ENCODE measurements at regions not wholly inside any gene's neighbourhood (a gene's known extent, or its start where the extent isn't known, plus 50 kb on each side); places are given as distances from the start of the nearest gene placed in this dataset.

- TF ChIP-seq SPI1 (IDR thresholded peaks at IDR 0.05; ENCODE audit: borderline replicate concordance, low read depth) (no peak), POLR2AphosphoS5 (IDR thresholded peaks at IDR 0.05; ENCODE audit: low read depth) (no peak), GABPA (IDR thresholded peaks at IDR 0.05; ENCODE audit: low read depth) (no peak), CTCF (IDR thresholded peaks at IDR 0.05; ENCODE audit: insufficient read depth, low read length) (no peak)
- TF ChIP-seq, protein P1, sequence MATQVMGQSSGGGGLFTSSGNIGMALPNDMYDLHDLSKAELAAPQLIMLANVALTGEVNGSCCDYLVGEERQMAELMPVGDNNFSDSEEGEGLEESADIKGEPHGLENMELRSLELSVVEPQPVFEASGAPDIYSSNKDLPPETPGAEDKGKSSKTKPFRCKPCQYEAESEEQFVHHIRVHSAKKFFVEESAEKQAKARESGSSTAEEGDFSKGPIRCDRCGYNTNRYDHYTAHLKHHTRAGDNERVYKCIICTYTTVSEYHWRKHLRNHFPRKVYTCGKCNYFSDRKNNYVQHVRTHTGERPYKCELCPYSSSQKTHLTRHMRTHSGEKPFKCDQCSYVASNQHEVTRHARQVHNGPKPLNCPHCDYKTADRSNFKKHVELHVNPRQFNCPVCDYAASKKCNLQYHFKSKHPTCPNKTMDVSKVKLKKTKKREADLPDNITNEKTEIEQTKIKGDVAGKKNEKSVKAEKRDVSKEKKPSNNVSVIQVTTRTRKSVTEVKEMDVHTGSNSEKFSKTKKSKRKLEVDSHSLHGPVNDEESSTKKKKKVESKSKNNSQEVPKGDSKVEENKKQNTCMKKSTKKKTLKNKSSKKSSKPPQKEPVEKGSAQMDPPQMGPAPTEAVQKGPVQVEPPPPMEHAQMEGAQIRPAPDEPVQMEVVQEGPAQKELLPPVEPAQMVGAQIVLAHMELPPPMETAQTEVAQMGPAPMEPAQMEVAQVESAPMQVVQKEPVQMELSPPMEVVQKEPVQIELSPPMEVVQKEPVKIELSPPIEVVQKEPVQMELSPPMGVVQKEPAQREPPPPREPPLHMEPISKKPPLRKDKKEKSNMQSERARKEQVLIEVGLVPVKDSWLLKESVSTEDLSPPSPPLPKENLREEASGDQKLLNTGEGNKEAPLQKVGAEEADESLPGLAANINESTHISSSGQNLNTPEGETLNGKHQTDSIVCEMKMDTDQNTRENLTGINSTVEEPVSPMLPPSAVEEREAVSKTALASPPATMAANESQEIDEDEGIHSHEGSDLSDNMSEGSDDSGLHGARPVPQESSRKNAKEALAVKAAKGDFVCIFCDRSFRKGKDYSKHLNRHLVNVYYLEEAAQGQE (IDR thresholded peaks at IDR 0.05; ENCODE audit: insufficient replicate concordance, low read depth): no peak
- H3K27ac ChIP-seq (replicated peaks): no peak overlapping the region
- no peak for DNase-seq (ENCODE audit: low read depth in 1 of 2, low spot score in 1 of 2)
- H3K27me3 ChIP-seq (ENCODE audit: insufficient read depth, poor library complexity, severe bottlenecking): no peaks in the 10 kb centered on the region
- H3K4me3 ChIP-seq (replicated peaks; ENCODE audit: insufficient read depth, low read length): no peak overlapping the region
Observed at GRCh38 chr4:170671171-170671570, 581.4 kb upstream of the AADAT start.

GRCh38 chr4:170667814-170668213 lies 578.1 kb upstream of the AADAT start:
- Histone ChIP-seq H3K4me3 (replicated peaks; ENCODE audit: insufficient read depth, low read length) (no peak overlapping the region), H3K27ac (replicated peaks) (no peak overlapping the region), H3K27me3 (ENCODE audit: insufficient read depth, poor library complexity, severe bottlenecking) (no peaks in the 10 kb centered on the region)
- no peak for TF ChIP-seq GABPA (IDR thresholded peaks at IDR 0.05; ENCODE audit: low read depth)
- TF ChIP-seq POLR2AphosphoS5 (IDR thresholded peaks at IDR 0.05; ENCODE audit: low read depth): no peak
- no peak for TF ChIP-seq CTCF (IDR thresholded peaks at IDR 0.05; ENCODE audit: insufficient read depth, low read length)
- TF ChIP-seq, protein P1 (IDR thresholded peaks at IDR 0.05; ENCODE audit: insufficient replicate concordance, low read depth): no peak
- no peak for TF ChIP-seq SPI1 (IDR thresholded peaks at IDR 0.05; ENCODE audit: borderline replicate concordance, low read depth)
- DNase-seq (ENCODE audit: low read depth in 1 of 2, low spot score in 1 of 2): no peak

DNA sequence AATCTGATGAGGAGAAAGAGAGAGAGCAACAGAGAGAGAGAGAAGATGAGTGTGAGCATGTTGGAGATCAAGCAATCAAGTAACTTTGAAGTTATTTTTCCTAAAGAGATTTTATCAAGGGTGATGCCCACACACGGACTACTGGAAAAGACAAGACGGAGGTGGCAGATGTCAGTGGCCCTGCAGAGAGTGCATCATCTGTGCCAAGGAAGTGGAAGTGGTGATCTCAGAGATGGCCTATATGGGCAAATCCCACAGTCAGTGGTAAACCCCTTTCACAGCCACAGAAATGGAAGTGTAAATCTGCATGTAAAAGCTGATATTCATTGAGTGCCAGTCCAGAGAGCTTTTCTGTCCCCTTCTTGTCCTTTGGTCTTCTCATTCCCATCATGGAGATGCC lies 577.2 kb upstream of the AADAT start:
- TF ChIP-seq POLR2AphosphoS5 (IDR thresholded peaks at IDR 0.05; ENCODE audit: low read depth) (no peak), SPI1 (IDR thresholded peaks at IDR 0.05; ENCODE audit: borderline replicate concordance, low read depth) (no peak), GABPA (IDR thresholded peaks at IDR 0.05; ENCODE audit: low read depth) (no peak), CTCF (IDR thresholded peaks at IDR 0.05; ENCODE audit: insufficient read depth, low read length) (no peak)
- TF ChIP-seq, protein P1 (IDR thresholded peaks at IDR 0.05; ENCODE audit: insufficient replicate concordance, low read depth): no peak
- Histone ChIP-seq H3K27me3 (ENCODE audit: insufficient read depth, poor library complexity, severe bottlenecking) (no peaks in the 10 kb centered on the region), H3K4me3 (replicated peaks; ENCODE audit: insufficient read depth, low read length) (no peak overlapping the region), H3K27ac (replicated peaks) (no peak overlapping the region)
- no peak for DNase-seq (ENCODE audit: low read depth in 1 of 2, low spot score in 1 of 2)

All from HL-60 (cell line).